GM12875 (cell line): ENCODE measurements at regions not wholly inside any gene's neighbourhood (a gene's known extent, or its start where the extent isn't known, plus 50 kb on each side); places are given as distances from the start of the nearest gene placed in this dataset.

ENCODE experiments used
- H3K4me3 ChIP-seq: one replicate; pipeline ENCODE4 v1.5.1; 2011; ENCODE audit warnings: low read depth, low read length, control low read depth
- CTCF ChIP-seq: IDR thresholded peaks from 2 replicates; pipeline ENCODE4 v1.5.1; 2011; ENCODE audit warnings: low read depth, mild to moderate bottlenecking, control low read depth, inconsistent platforms, low read length, moderate library complexity, borderline replicate concordance; ENCODE audit not compliant: insufficient read depth

- TF ChIP-seq CTCF, result no peak
- H3K4me3 ChIP-seq, result no peak overlapping the region
Measured at GRCh38 chr1:221468546-221468945, 273.3 kb downstream of the DUSP10 start.

- TF ChIP-seq CTCF, result no peak
- no peak overlapping the region for H3K4me3 ChIP-seq
Measured at GRCh38 chr1:221469476-221469875, 272.4 kb downstream of the DUSP10 start.

GRCh38 chr1:221470000-221470698 is 271.7 kb downstream of the DUSP10 start:
- H3K4me3 ChIP-seq, result no peak overlapping the region
- no peak for TF ChIP-seq CTCF

- no peak for TF ChIP-seq CTCF
- H3K4me3 ChIP-seq, result no peak overlapping the region
Measured at GRCh38 chr1:221473411-221473810, 268.5 kb downstream of the DUSP10 start.

- no peak overlapping the region for H3K4me3 ChIP-seq
- no peak for TF ChIP-seq CTCF
Measured at GRCh38 chr1:221477252-221477651, 264.6 kb downstream of the DUSP10 start.

GRCh38 chr1:221478050-221478949 is 263.6 kb downstream of the DUSP10 start:
- no peak overlapping the region for H3K4me3 ChIP-seq
- TF ChIP-seq CTCF, result peak; percentile 84
